Thoracic aorta (tissue), 2 donors: ENCODE measurements at regions not wholly inside any gene's neighbourhood (a gene's known extent, or its start where the extent isn't known, plus 50 kb on each side); places are given as distances from the start of the nearest gene placed in this dataset.

Source experiments
- ATAC-seq: fragments of 150-250 bp; one replicate; pipeline ENCODE4 v1.8.0; 2017; ENCODE audit warnings: low read depth; ENCODE audit not compliant: insufficient number of reproducible peaks, low FRiP score
- DNase-seq: peaks from one replicate; pipeline ENCODE4 v3.0.0-alpha.2; 2020; ENCODE audit warnings: low spot score
- H3K27ac ChIP-seq, 2 donors: fragments of 200-600 bp; sonication (generic); 1 replicate in 1 of 2; 2 replicates in 1 of 2; pipeline ENCODE4 v1.5.1; 2016; ENCODE audit warnings: mild to moderate bottlenecking in 2 of 2, moderate library complexity in 2 of 2
- H3K27me3 ChIP-seq: fragments of 200-600 bp; sonication (generic); replicated peaks from 2 replicates; pipeline ENCODE4 v1.6.0; 2016; ENCODE audit warnings: mild to moderate bottlenecking; ENCODE audit not compliant: insufficient read depth
- H3K36me3 ChIP-seq: fragments of 200-600 bp; sonication (generic); one replicate; pipeline ENCODE4 v1.5.1; 2016
- H3K4me1 ChIP-seq, 2 donors: fragments of 200-600 bp; sonication (generic); 1 replicate in 1 of 2; 2 replicates in 1 of 2; pipeline versions ENCODE4 v1.5.1 to v1.6.0; 2016; ENCODE audit warnings: low read depth in 2 of 2, mild to moderate bottlenecking in 1 of 2; ENCODE audit not compliant: control insufficient read depth in 1 of 2
- H3K4me3 ChIP-seq: fragments of 200-600 bp; sonication (generic); 2 replicates; pipeline ENCODE4 v1.5.1; 2016; ENCODE audit warnings: mild to moderate bottlenecking
- H3K9me3 ChIP-seq: fragments of 200-600 bp; sonication (generic); 2 replicates; pipeline ENCODE4 v1.5.1; 2016
- TF ChIP-seq, protein P1 (sequence below): fragments of 200-600 bp; sonication (generic); IDR thresholded peaks from one replicate; pipeline ENCODE4 v1.5.1; 2019; ENCODE audit warnings: antibody characterized with exemption

DNA sequence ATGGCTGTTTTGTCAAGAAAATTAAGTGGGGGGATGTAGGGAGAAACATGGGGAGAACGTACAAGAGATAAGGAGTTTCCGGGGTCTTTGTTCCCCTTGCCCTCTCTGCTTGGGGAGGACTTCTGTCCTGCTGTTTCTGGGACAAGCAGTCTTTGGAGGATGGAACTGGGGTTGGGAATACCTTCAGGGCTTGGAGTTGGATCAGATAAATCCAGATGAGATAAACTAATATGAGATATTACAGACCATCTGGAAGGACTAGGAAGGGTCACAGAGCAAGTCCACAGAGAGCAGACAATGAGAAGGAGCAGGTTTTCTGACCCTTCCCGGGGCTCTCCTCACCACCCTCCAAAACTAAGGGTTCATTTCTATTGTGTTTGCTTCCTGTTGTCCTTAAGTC lies 237.5 kb downstream of the TSHZ3 start:
- no peaks in the 10 kb centered on the region for H3K36me3 ChIP-seq
- no peaks in the 10 kb centered on the region for H3K4me1 ChIP-seq
- ATAC-seq = no peak
- H3K27me3 ChIP-seq = no peaks in the 10 kb centered on the region
- H3K9me3 ChIP-seq = no peaks in the 10 kb centered on the region
- TF ChIP-seq, protein P1, sequence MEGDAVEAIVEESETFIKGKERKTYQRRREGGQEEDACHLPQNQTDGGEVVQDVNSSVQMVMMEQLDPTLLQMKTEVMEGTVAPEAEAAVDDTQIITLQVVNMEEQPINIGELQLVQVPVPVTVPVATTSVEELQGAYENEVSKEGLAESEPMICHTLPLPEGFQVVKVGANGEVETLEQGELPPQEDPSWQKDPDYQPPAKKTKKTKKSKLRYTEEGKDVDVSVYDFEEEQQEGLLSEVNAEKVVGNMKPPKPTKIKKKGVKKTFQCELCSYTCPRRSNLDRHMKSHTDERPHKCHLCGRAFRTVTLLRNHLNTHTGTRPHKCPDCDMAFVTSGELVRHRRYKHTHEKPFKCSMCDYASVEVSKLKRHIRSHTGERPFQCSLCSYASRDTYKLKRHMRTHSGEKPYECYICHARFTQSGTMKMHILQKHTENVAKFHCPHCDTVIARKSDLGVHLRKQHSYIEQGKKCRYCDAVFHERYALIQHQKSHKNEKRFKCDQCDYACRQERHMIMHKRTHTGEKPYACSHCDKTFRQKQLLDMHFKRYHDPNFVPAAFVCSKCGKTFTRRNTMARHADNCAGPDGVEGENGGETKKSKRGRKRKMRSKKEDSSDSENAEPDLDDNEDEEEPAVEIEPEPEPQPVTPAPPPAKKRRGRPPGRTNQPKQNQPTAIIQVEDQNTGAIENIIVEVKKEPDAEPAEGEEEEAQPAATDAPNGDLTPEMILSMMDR = no peak
- no peak overlapping the region for H3K27ac ChIP-seq
- H3K4me3 ChIP-seq = no peak overlapping the region
- no peak for DNase-seq

DNA sequence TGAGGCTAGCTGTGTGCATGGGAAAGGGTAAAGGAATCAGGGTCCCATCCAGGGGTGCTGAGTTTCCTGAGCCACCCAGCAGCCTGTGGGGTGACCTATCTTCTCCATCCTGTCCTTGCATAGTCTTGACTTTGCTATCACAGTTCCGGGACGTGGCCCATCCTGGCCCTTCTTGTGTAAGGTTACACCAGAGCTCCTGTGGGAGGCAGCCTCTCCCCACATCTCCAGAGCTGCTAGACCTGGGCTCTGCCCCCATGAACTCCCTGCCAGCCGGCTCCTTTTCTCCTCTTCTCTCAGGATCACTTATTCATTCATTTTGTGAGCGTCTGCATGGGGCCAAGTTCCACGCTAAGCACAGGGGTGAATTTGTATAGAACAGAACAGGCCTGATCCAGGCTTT lies 238.9 kb downstream of the TSHZ3 start:
- TF ChIP-seq, protein P1 = no peak
- Histone ChIP-seq H3K4me1 (no peaks in the 10 kb centered on the region), H3K27ac (no peak overlapping the region), H3K27me3 (no peaks in the 10 kb centered on the region), H3K4me3 (no peak overlapping the region), H3K36me3 (no peaks in the 10 kb centered on the region), H3K9me3 (no peaks in the 10 kb centered on the region)
- no peak for ATAC-seq
- DNase-seq = no peak

- ATAC-seq (no peak), DNase-seq (no peak)
- Histone ChIP-seq H3K27ac (no peak overlapping the region), H3K36me3 (no peaks in the 10 kb centered on the region), H3K27me3 (no peaks in the 10 kb centered on the region), H3K4me3 (no peak overlapping the region), H3K4me1 (no peaks in the 10 kb centered on the region), H3K9me3 (no peaks in the 10 kb centered on the region)
- TF ChIP-seq, protein P1 = no peak
Measured at GRCh38 chr19:31109636-31110035, 239.6 kb downstream of the TSHZ3 start.

DNA sequence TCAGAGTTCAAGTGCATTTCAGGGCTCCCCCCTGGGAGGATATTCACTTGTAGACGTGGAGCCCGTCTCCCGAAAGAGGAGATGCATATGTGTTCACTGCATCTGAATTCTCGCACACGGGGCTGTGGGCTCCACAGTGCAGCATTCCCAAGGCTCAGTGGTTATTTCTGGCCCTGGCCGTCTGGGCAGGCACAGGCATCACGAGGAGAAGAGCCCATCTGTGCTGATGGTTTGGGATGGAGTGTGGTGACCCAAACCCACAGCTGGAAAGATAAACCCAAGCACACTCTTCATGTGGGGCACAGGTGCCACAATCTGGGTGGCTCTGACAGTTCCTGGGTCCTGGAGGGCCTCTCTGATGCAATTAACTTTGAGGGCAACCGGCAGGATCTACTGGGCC lies 242.1 kb downstream of the TSHZ3 start:
- no peaks in the 10 kb centered on the region for H3K4me1 ChIP-seq
- no peak overlapping the region for H3K4me3 ChIP-seq
- TF ChIP-seq, protein P1 = no peak
- H3K9me3 ChIP-seq = no peaks in the 10 kb centered on the region
- no peaks in the 10 kb centered on the region for H3K36me3 ChIP-seq
- ATAC-seq (no peak), DNase-seq (no peak)
- H3K27me3 ChIP-seq = no peaks in the 10 kb centered on the region
- no peak overlapping the region for H3K27ac ChIP-seq

DNA sequence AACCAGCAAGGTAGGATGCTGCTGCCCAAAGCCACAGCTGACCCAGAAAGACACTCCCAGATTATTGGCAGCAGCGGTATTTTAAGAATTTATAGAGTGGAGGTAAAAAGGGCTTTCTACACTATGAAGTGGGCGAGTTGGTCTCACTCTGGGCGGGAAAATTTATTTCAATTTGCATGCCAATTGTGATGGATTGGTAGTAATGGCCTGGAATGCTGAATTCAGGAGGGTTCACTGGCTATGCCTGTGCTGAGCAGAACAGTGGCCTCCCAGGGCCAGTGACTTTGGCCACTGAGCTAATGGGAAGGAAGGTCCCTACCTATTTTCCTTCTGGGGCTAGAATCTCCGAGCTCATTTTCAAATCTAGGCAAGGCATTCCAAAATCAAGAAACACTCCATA lies 243.5 kb downstream of the TSHZ3 start:
- H3K4me1 ChIP-seq = no peaks in the 10 kb centered on the region
- no peaks in the 10 kb centered on the region for H3K27me3 ChIP-seq
- H3K27ac ChIP-seq = no peak overlapping the region
- H3K9me3 ChIP-seq = no peaks in the 10 kb centered on the region
- TF ChIP-seq, protein P1 = no peak
- H3K4me3 ChIP-seq = no peak overlapping the region
- no peaks in the 10 kb centered on the region for H3K36me3 ChIP-seq
- ATAC-seq (no peak), DNase-seq (no peak)
